Adipocyte (in vitro differentiated cells): ENCODE measurements at regions not wholly inside any gene's neighbourhood (a gene's known extent, or its start where the extent isn't known, plus 50 kb on each side); places are given as distances from the start of the nearest gene placed in this dataset.

Experiments
- DNase-seq: peaks from one replicate; pipeline ENCODE4 v3.0.0-alpha.2; 2015; ENCODE audit warnings: low read depth
- H3K27me3 ChIP-seq: replicated peaks from 2 replicates; pipeline ENCODE4 v1.7.0; 2013; ENCODE audit warnings: mild to moderate bottlenecking, low read length, moderate library complexity; ENCODE audit not compliant: control insufficient read depth, insufficient read depth
- H3K36me3 ChIP-seq: 2 replicates; pipeline ENCODE4 v1.7.0; 2013; ENCODE audit warnings: low read length, mild to moderate bottlenecking, moderate library complexity; ENCODE audit not compliant: control insufficient read depth, insufficient read depth, severe bottlenecking
- H3K4me1 ChIP-seq: 2 replicates; pipeline ENCODE4 v1.7.0; 2013; ENCODE audit warnings: mild to moderate bottlenecking, low read length, moderate library complexity; ENCODE audit not compliant: control insufficient read depth, insufficient read depth
- H3K4me3 ChIP-seq: 2 replicates; pipeline ENCODE4 v1.7.0; 2013; ENCODE audit warnings: mild to moderate bottlenecking, low read length, moderate library complexity
- H3K9ac ChIP-seq: 2 replicates; pipeline ENCODE4 v1.7.0; 2013; ENCODE audit warnings: mild to moderate bottlenecking, low read length, moderate library complexity
- H3K9me3 ChIP-seq: 2 replicates; pipeline ENCODE4 v1.7.0; 2013; ENCODE audit warnings: mild to moderate bottlenecking, low read length, moderate library complexity; ENCODE audit not compliant: control insufficient read depth

- H3K4me1 ChIP-seq, result no peaks in the 10 kb centered on the region
- H3K4me3 ChIP-seq, result no peak overlapping the region
- no peak for DNase-seq
These were observed 699.9 kb downstream of the C12orf50 start for GRCh38 chr12:87329076-87329863.

GRCh38 chr12:87323369-87323768 lies 705.8 kb downstream of the C12orf50 start:
- DNase-seq, result peak; percentile 64
- Histone ChIP-seq H3K4me1 (peaks cover 15% of the 10 kb centered on the region), H3K27me3 (no peaks in the 10 kb centered on the region), H3K9ac (no peak overlapping the region), H3K9me3 (no peaks in the 10 kb centered on the region), H3K4me3 (no peak overlapping the region), H3K36me3 (no peaks in the 10 kb centered on the region)

More at GRCh38 chr12:87329076-87329863, 699.9 kb downstream of the C12orf50 start:
- Histone ChIP-seq H3K9me3 (no peaks in the 10 kb centered on the region), H3K9ac (no peak overlapping the region), H3K27me3 (no peaks in the 10 kb centered on the region), H3K36me3 (no peaks in the 10 kb centered on the region)

- peak; percentile 39 for DNase-seq
- H3K9ac ChIP-seq, result no peak overlapping the region
- no peaks in the 10 kb centered on the region for H3K36me3 ChIP-seq
- peaks cover 15% of the 10 kb centered on the region for H3K4me1 ChIP-seq
- no peak overlapping the region for H3K4me3 ChIP-seq
- H3K9me3 ChIP-seq, result no peaks in the 10 kb centered on the region
- H3K27me3 ChIP-seq, result no peaks in the 10 kb centered on the region
These were observed 708.5 kb downstream of the C12orf50 start for GRCh38 chr12:87320724-87321123.

GRCh38 chr12:87317302-87317701 lies 711.9 kb downstream of the C12orf50 start:
- Histone ChIP-seq H3K9me3 (no peaks in the 10 kb centered on the region), H3K9ac (no peak overlapping the region), H3K4me1 (peaks cover 5% of the 10 kb centered on the region), H3K27me3 (no peaks in the 10 kb centered on the region), H3K36me3 (no peaks in the 10 kb centered on the region), H3K4me3 (no peak overlapping the region)
- no peak for DNase-seq

GRCh38 chr12:87311206-87311605 lies 718.0 kb downstream of the C12orf50 start:
- no peaks in the 10 kb centered on the region for H3K9me3 ChIP-seq
- no peaks in the 10 kb centered on the region for H3K36me3 ChIP-seq

GRCh38 chr12:87310126-87310525 lies 719.1 kb downstream of the C12orf50 start:
- Histone ChIP-seq H3K36me3 (no peaks in the 10 kb centered on the region), H3K9ac (no peak overlapping the region), H3K4me1 (no peaks in the 10 kb centered on the region), H3K4me3 (no peak overlapping the region), H3K27me3 (no peaks in the 10 kb centered on the region), H3K9me3 (no peaks in the 10 kb centered on the region)
- DNase-seq, result no peak

More at GRCh38 chr12:87311206-87311605, 718.0 kb downstream of the C12orf50 start:
- peak; percentile 27 for DNase-seq
- Histone ChIP-seq H3K9ac (no peak overlapping the region), H3K4me3 (no peak overlapping the region), H3K4me1 (no peaks in the 10 kb centered on the region), H3K27me3 (no peaks in the 10 kb centered on the region)

- Histone ChIP-seq H3K36me3 (no peaks in the 10 kb centered on the region), H3K4me1 (no peaks in the 10 kb centered on the region), H3K9me3 (no peaks in the 10 kb centered on the region), H3K4me3 (no peak overlapping the region), H3K27me3 (no peaks in the 10 kb centered on the region), H3K9ac (no peak overlapping the region)
- peak; percentile 59 for DNase-seq
These were observed 723.7 kb downstream of the C12orf50 start for GRCh38 chr12:87305481-87305880.

- no peak for DNase-seq
- Histone ChIP-seq H3K4me3 (no peak overlapping the region), H3K27me3 (no peaks in the 10 kb centered on the region), H3K4me1 (no peaks in the 10 kb centered on the region), H3K9ac (no peak overlapping the region), H3K36me3 (no peaks in the 10 kb centered on the region), H3K9me3 (no peaks in the 10 kb centered on the region)
These were observed 724.8 kb downstream of the C12orf50 start for GRCh38 chr12:87304406-87304805.

GRCh38 chr12:87303396-87304012 lies 725.7 kb downstream of the C12orf50 start:
- no peaks in the 10 kb centered on the region for H3K9me3 ChIP-seq
- no peak overlapping the region for H3K9ac ChIP-seq
- no peaks in the 10 kb centered on the region for H3K4me1 ChIP-seq
- H3K27me3 ChIP-seq, result no peaks in the 10 kb centered on the region
- DNase-seq, result no peak
- no peaks in the 10 kb centered on the region for H3K36me3 ChIP-seq
- H3K4me3 ChIP-seq, result no peak overlapping the region

GRCh38 chr12:87302126-87302745 lies 727.0 kb downstream of the C12orf50 start:
- DNase-seq, result peak; percentile 35
- Histone ChIP-seq H3K9me3 (no peaks in the 10 kb centered on the region), H3K4me1 (no peaks in the 10 kb centered on the region), H3K9ac (no peak overlapping the region), H3K36me3 (no peaks in the 10 kb centered on the region), H3K4me3 (no peak overlapping the region), H3K27me3 (no peaks in the 10 kb centered on the region)

GRCh38 chr12:87290505-87290904 lies 738.7 kb downstream of the C12orf50 start:
- no peak overlapping the region for H3K9ac ChIP-seq
- H3K9me3 ChIP-seq, result peaks cover 8% of the 10 kb centered on the region
- H3K4me1 ChIP-seq, result no peaks in the 10 kb centered on the region
- H3K36me3 ChIP-seq, result no peaks in the 10 kb centered on the region
- DNase-seq, result no peak
- H3K4me3 ChIP-seq, result no peak overlapping the region
- no peaks in the 10 kb centered on the region for H3K27me3 ChIP-seq
